Kidney (tissue), 13 donors: ENCODE measurements at regions not wholly inside any gene's neighbourhood (a gene's known extent, or its start where the extent isn't known, plus 50 kb on each side); places are given as distances from the start of the nearest gene placed in this dataset.

ENCODE experiments used
- DNase-seq, 5 donors: peaks; one replicate each; pipeline ENCODE4 v3.0.0-alpha.2; 2013 to 2020
- FAIRE-seq: peaks from 2 replicates; lab custom pipeline; 2012; peaks lifted over from hg19 to GRCh38; lab: Jason Lieb, UNC
- H3K27ac ChIP-seq, 2 donors: one replicate each; pipeline ENCODE4 v1.7.0; 2013; ENCODE audit warnings: low read depth in 2 of 2, low read length in 2 of 2, inconsistent platforms in 1 of 2
- H3K27me3 ChIP-seq: one replicate; pipeline ENCODE4 v1.7.1; 2013; ENCODE audit warnings: low read length, inconsistent platforms; ENCODE audit not compliant: control insufficient read depth, insufficient read depth
- H3K36me3 ChIP-seq, 3 donors: one replicate each; pipeline versions ENCODE4 v1.7.0 to v1.7.1; 2013; ENCODE audit warnings: low read length in 3 of 3, control low read depth in 1 of 3, inconsistent platforms in 1 of 3; ENCODE audit not compliant: insufficient read depth in 3 of 3, control insufficient read depth in 2 of 3
- H3K4me1 ChIP-seq, 3 donors: one replicate each; pipeline versions ENCODE4 v1.7.0 to v1.7.1; 2013; ENCODE audit warnings: low read length in 3 of 3, inconsistent platforms in 1 of 3, low read depth in 1 of 3; ENCODE audit not compliant: control insufficient read depth in 2 of 3, insufficient read depth in 2 of 3
- H3K4me3 ChIP-seq, 3 donors: one replicate each; pipeline versions ENCODE4 v1.7.0 to v1.8.1; 2013; ENCODE audit warnings: low read length in 3 of 3, control low read depth in 1 of 3, inconsistent platforms in 1 of 3
- H3K9ac ChIP-seq, 3 donors: one replicate each; pipeline versions ENCODE4 v1.7.0 to v1.7.1; 2013; ENCODE audit warnings: low read length in 3 of 3, control low read depth in 1 of 3, inconsistent platforms in 1 of 3
- H3K9me3 ChIP-seq, 3 donors: one replicate each; pipeline versions ENCODE4 v1.7.0 to v1.7.1; 2013; ENCODE audit warnings: low read length in 3 of 3, control low read depth in 1 of 3, inconsistent platforms in 1 of 3; ENCODE audit not compliant: control insufficient read depth in 2 of 3, insufficient read depth in 1 of 3
- intact Hi-C: fragments of 100-400 bp; cut with DNase I; formaldehyde crosslinking; loops from one replicate; pipeline ENCODE4 v1.11.1; 2022
- TF ChIP-seq, protein P1 (sequence below): IDR thresholded peaks from 3 replicates; pipeline ENCODE4 v1.5.1; 2012; ENCODE audit warnings: mild to moderate bottlenecking, moderate library complexity, borderline replicate concordance; ENCODE audit not compliant: insufficient read depth; ENCODE audit errors: extremely low read depth
- donor health status: control.
- donor health status: control.
- donor health status: control.
- donor health status: control.
- donor health status: control.
- donor health status: DM: yes; HTN: yes; CAD: no.
- donor health status: Normal renal cell carcinoma (clear cell type).

DNA sequence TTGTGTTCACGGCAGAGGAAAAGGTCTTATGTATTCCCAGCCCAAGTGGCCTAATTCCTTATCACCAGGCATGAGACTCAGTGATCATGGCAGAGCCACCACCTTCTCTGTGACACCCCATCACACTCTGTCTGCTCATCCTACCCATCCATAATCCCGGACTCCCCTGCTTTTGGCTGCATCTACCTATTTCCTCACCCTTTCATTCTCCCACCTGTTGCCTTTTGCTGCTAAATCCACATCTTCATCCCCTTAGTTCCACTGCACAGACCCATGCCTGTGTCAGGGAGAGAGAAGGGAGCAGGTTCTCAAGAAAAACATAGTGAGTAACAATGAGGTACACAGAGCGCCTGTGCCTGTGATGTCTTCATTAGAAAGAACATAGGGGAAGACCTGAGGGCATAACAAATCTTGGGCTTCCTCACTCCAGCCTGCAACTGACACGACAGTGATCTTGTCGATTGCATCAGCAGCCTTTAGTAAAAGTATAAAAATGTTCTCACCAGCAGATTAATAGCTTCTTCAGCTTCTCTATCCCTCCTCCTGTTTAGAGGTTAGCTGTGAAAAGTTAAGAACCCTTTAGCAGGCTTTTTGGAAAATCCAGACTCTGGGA lies 246.5 kb upstream of the SPRED2 start:
- TF ChIP-seq, protein P1, sequence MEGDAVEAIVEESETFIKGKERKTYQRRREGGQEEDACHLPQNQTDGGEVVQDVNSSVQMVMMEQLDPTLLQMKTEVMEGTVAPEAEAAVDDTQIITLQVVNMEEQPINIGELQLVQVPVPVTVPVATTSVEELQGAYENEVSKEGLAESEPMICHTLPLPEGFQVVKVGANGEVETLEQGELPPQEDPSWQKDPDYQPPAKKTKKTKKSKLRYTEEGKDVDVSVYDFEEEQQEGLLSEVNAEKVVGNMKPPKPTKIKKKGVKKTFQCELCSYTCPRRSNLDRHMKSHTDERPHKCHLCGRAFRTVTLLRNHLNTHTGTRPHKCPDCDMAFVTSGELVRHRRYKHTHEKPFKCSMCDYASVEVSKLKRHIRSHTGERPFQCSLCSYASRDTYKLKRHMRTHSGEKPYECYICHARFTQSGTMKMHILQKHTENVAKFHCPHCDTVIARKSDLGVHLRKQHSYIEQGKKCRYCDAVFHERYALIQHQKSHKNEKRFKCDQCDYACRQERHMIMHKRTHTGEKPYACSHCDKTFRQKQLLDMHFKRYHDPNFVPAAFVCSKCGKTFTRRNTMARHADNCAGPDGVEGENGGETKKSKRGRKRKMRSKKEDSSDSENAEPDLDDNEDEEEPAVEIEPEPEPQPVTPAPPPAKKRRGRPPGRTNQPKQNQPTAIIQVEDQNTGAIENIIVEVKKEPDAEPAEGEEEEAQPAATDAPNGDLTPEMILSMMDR, result no peak
- no peak overlapping the region for H3K27ac ChIP-seq
- FAIRE-seq, result no peak

DNA sequence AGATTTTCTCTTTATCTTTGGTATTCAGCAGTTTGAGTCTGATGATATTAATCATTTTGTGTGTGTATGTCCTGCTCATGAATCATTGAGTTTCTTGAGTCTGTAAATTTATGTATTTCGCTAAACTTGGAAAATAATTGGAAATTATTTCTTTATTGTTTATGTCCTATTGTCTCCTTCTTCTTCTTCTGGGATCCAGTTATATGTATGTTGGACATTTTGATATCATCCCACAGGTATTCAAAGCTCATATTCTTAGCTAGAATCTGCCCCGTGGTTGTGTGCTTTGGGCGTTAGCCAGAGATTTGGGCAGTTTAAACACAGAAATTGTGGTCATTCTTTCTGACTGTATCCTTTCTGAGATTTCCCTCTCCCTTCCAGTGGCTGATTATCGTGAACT lies 243.0 kb upstream of the SPRED2 start:
- TF ChIP-seq, protein P1, result no peak
- peaks cover 0 to 4% (median 4%) of the 10 kb centered on the region in 3 donors for H3K9me3 ChIP-seq
- DNase-seq (no peak), FAIRE-seq (no peak)
- no peaks in the 10 kb centered on the region for H3K27me3 ChIP-seq
- H3K36me3 ChIP-seq, result no peaks in the 10 kb centered on the region
- no peak overlapping the region for H3K4me3 ChIP-seq
- intact Hi-C loops, result no loop called here
- H3K27ac ChIP-seq, result no peak overlapping the region
- H3K4me1 ChIP-seq, result no peaks in the 10 kb centered on the region
- no peak overlapping the region for H3K9ac ChIP-seq

More for the DNA sequence above, 246.5 kb upstream of the SPRED2 start:
- no peaks in the 10 kb centered on the region for H3K27me3 ChIP-seq
- H3K4me3 ChIP-seq, result no peak overlapping the region
- intact Hi-C loops, result no loop called here
- no peaks in the 10 kb centered on the region for H3K36me3 ChIP-seq
- no peak overlapping the region for H3K9ac ChIP-seq
- H3K9me3 ChIP-seq, result peaks cover 0 to 4% (median 4%) of the 10 kb centered on the region in 3 donors
- DNase-seq, result no peak
- H3K4me1 ChIP-seq, result no peaks in the 10 kb centered on the region

DNA sequence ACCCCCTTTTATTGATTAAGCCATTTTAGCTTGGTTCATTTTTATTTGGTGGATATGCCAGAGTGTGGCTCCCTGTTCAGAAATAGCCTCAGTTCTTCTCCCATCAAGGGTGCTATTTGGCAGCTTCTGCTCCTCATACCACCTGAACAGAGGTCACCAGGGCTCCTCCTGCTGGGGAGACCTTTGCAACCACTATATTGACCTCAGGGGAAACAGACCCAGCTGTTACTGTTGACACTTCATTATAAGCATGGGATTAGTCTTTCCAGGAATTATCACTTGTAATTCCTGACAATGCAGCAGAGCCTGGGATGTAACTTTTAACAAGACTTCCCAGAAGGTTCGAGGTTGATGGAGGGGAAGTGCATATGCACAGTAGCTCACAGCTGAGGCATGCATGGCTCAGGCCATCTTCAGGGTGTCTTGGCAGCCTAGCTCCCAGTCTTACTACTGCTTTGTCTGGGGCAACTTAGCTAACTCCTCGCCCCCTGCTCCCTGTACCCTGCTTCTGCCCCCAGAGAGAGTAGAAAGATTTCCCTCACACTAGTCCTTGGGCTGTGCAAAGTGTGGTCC lies 239.4 kb upstream of the SPRED2 start:
- H3K9ac ChIP-seq, result no peak overlapping the region
- FAIRE-seq (no peak), DNase-seq (no peak)
- no peaks in the 10 kb centered on the region for H3K27me3 ChIP-seq
- H3K27ac ChIP-seq, result no peak overlapping the region
- no peaks in the 10 kb centered on the region for H3K4me1 ChIP-seq
- TF ChIP-seq, protein P1, result no peak
- intact Hi-C loops, result no loop called here
- no peak overlapping the region for H3K4me3 ChIP-seq
- H3K9me3 ChIP-seq, result peaks cover 0 to 18% (median 8%) of the 10 kb centered on the region in 3 donors
- no peaks in the 10 kb centered on the region for H3K36me3 ChIP-seq
